IMR-90 (cell line): ENCODE measurements at regions not wholly inside any gene's neighbourhood (a gene's known extent, or its start where the extent isn't known, plus 50 kb on each side); places are given as distances from the start of the nearest gene placed in this dataset.

Experiments
- ATAC-seq: fragments of 200-7000 bp; cut with Tn5 transposase; 2 replicates; pipeline ENCODE4 v1.9.1; 2020; ENCODE audit warnings: low read depth, mild to moderate bottlenecking, moderate library complexity
- BruUV-seq: library from RNA; stranded (reverse); fragments of 400-500 nt; replicated peaks from 2 replicates; lab custom pipeline; 2021; lab: Mats Ljungman, UMichigan
- CTCF ChIA-PET: fragments of 300-600 bp; formaldehyde crosslinking; extraction: SDS; loops from one replicate; lab custom pipeline; 2021; ENCODE audit warnings: antibody characterized with exemption; lab: Yijun Ruan, JAX
- POLR2A ChIA-PET: fragments of 300-600 bp; sonication (Branson Sonifier 250); formaldehyde crosslinking; loops from one replicate; lab custom pipeline; 2022; ENCODE audit warnings: antibody characterized with exemption; ENCODE audit not compliant: unreplicated experiment; lab: Charles Lee
- DNase-seq: peaks from one replicate; pipeline ENCODE4 v3.0.0; 2013
- H2AFZ ChIP-seq: replicated peaks from 2 replicates; pipeline ENCODE3; 2013; ENCODE audit warnings: low read length, mild to moderate bottlenecking; ENCODE audit not compliant: poor library complexity
- H2AK5ac ChIP-seq: 2 replicates; pipeline ENCODE4 v1.6.1; 2013; ENCODE audit warnings: low read depth, low read length, inconsistent platforms
- H2AK9ac ChIP-seq: replicated peaks from 2 replicates; pipeline ENCODE3; 2013; ENCODE audit warnings: mild to moderate bottlenecking, low read depth, low read length, moderate library complexity; ENCODE audit not compliant: poor library complexity
- H2BK120ac ChIP-seq: 2 replicates; pipeline ENCODE4 v1.6.1; 2013; ENCODE audit warnings: low read depth, low read length, inconsistent platforms
- H2BK15ac ChIP-seq: 3 replicates; pipeline ENCODE4 v1.6.1; 2013; ENCODE audit warnings: low read depth, low read length, inconsistent platforms
- H2BK20ac ChIP-seq: 2 replicates; pipeline ENCODE4 v1.6.1; 2013; ENCODE audit warnings: low read depth, mild to moderate bottlenecking, inconsistent platforms, low read length, moderate library complexity
- H2BK5ac ChIP-seq: 2 replicates; pipeline ENCODE4 v1.6.1; 2013; ENCODE audit warnings: mild to moderate bottlenecking, low read depth, low read length, inconsistent platforms; ENCODE audit not compliant: poor library complexity, severe bottlenecking
- H3K14ac ChIP-seq: replicated peaks from 2 replicates; pipeline ENCODE4 v1.6.1; 2013; ENCODE audit warnings: low read depth, low read length, inconsistent platforms
- H3K18ac ChIP-seq: 2 replicates; pipeline ENCODE4 v1.6.1; 2013; ENCODE audit warnings: low read depth, low read length, control low read depth
- H3K23ac ChIP-seq: 2 replicates; pipeline ENCODE4 v1.6.1; 2013; ENCODE audit warnings: low read depth, low read length, inconsistent platforms
- H3K27ac ChIP-seq: 2 replicates; pipeline ENCODE4 v1.5.1; 2013; ENCODE audit warnings: mild to moderate bottlenecking, control low read depth, low read length; ENCODE audit not compliant: insufficient read depth
- H3K27me3 ChIP-seq: 2 replicates; pipeline ENCODE4 v1.6.1; 2013; ENCODE audit warnings: low read length; ENCODE audit not compliant: control insufficient read depth, insufficient read depth
- H3K36me3 ChIP-seq: 2 replicates; pipeline ENCODE4 v1.6.1; 2013; ENCODE audit warnings: low read length, mixed read lengths; ENCODE audit not compliant: control insufficient read depth, insufficient read depth
- H3K4ac ChIP-seq: 2 replicates; pipeline ENCODE4 v1.6.1; 2013; ENCODE audit warnings: low read depth, low read length, inconsistent platforms
- H3K4me1 ChIP-seq: 2 replicates; pipeline ENCODE4 v1.6.1; 2013; ENCODE audit warnings: low read length, mixed read lengths; ENCODE audit not compliant: control insufficient read depth, insufficient read depth
- H3K4me2 ChIP-seq: 2 replicates; pipeline ENCODE4 v1.6.1; 2013; ENCODE audit warnings: low read depth, mild to moderate bottlenecking, control low read depth, low read length, moderate library complexity
- H3K4me3 ChIP-seq: 2 replicates; pipeline ENCODE4 v1.5.1; 2013; ENCODE audit warnings: low read depth, mild to moderate bottlenecking, control low read depth, low read length, moderate library complexity; ENCODE audit not compliant: insufficient read depth
- H3K56ac ChIP-seq: 2 replicates; pipeline ENCODE4 v1.6.1; 2013; ENCODE audit warnings: low read length, inconsistent platforms; ENCODE audit not compliant: insufficient read depth; ENCODE audit errors: extremely low read depth
- H3K79me1 ChIP-seq, 2 experiments: 2 replicates each; pipeline ENCODE4 v1.6.1; 2013; ENCODE audit warnings: low read length in 2 of 2, inconsistent platforms in 1 of 2, low read depth in 1 of 2
- H3K9ac ChIP-seq: 2 replicates; pipeline ENCODE4 v1.6.1; 2013; ENCODE audit warnings: low read depth, low read length, control low read depth
- H3K9me1 ChIP-seq: 2 replicates; pipeline ENCODE4 v1.6.1; 2013; ENCODE audit warnings: low read length, inconsistent platforms; ENCODE audit not compliant: insufficient read depth
- H3K9me3 ChIP-seq: 2 replicates; pipeline ENCODE4 v1.6.1; 2013; ENCODE audit warnings: low read length; ENCODE audit not compliant: control insufficient read depth, insufficient read depth
- H4K20me1 ChIP-seq: 2 replicates; pipeline ENCODE4 v1.6.1; 2013; ENCODE audit warnings: low read length, inconsistent platforms; ENCODE audit not compliant: insufficient read depth
- H4K5ac ChIP-seq: 2 replicates; pipeline ENCODE4 v1.6.1; 2013; ENCODE audit warnings: mild to moderate bottlenecking, low read depth, low read length, control low read depth
- H4K8ac ChIP-seq, 2 experiments: 2 replicates each; pipeline ENCODE4 v1.6.1; 2013; ENCODE audit warnings: low read depth in 2 of 2, low read length in 2 of 2, control low read depth in 1 of 2, inconsistent platforms in 1 of 2
- H4K91ac ChIP-seq: 2 replicates; pipeline ENCODE4 v1.6.1; 2013; ENCODE audit warnings: low read depth, low read length, inconsistent platforms; ENCODE audit not compliant: insufficient read depth
- POLR2A ChIP-seq: IDR thresholded peaks from 2 replicates; pipeline ENCODE4 v1.6.1; 2012; ENCODE audit warnings: mild to moderate bottlenecking, low read depth, low read length
- USF2 ChIP-seq: fragments of 150-350 bp; IDR thresholded peaks from 2 replicates; pipeline ENCODE4 v1.6.1; 2017; ENCODE audit warnings: mild to moderate bottlenecking, antibody characterized with exemption, low read length, low read depth
- dilution Hi-C: fragments of 300-500 bp; cut with HindIII; formaldehyde crosslinking; loops from one replicate; pipeline ENCODE4 v1.14.3; 2018; ENCODE audit warnings: low sequenced_read_pairs; ENCODE audit not compliant: unreplicated experiment
- in situ Hi-C: fragments of 300-500 bp; cut with MboI; formaldehyde crosslinking; loops from 3 replicates; pipeline ENCODE4 v1.14.3; 2019; ENCODE audit warnings: low sequenced_read_pairs, inconsistent platforms, mixed read lengths
- intact Hi-C: fragments of 100-400 bp; cut with micrococcal nuclease; formaldehyde crosslinking; loops from 2 replicates; pipeline ENCODE4 v1.10.0; 2022

GRCh38 chr2:146438246-146438645, 1406.6 kb upstream of the ACVR2A start:
- Histone ChIP-seq H3K79me1 (no peaks in the 10 kb centered on the region), H3K27me3 (no peaks in the 10 kb centered on the region), H2AFZ (no peak overlapping the region), H3K14ac (no peak overlapping the region), H4K20me1 (no peaks in the 10 kb centered on the region), H2BK5ac (no peak overlapping the region), H2AK9ac (no peak overlapping the region), H3K9me1 (no peaks in the 10 kb centered on the region), H4K8ac (no peak overlapping the region), H3K56ac (no peak overlapping the region), H3K9me3 (no peaks in the 10 kb centered on the region), H2BK120ac (no peak overlapping the region), H2BK15ac (no peak overlapping the region), H3K4me1 (no peaks in the 10 kb centered on the region), H3K4me2 (no peak overlapping the region), H4K5ac (no peak overlapping the region), H3K4me3 (no peak overlapping the region), H2AK5ac (no peak overlapping the region), H2BK20ac (no peak overlapping the region), H3K9ac (no peak overlapping the region), H3K36me3 (no peaks in the 10 kb centered on the region), H4K91ac (no peak overlapping the region), H3K18ac (no peak overlapping the region), H3K23ac (no peak overlapping the region), H3K27ac (no peak overlapping the region), H3K4ac (no peak overlapping the region)
- in situ Hi-C loops = no loop called here
- ATAC-seq = no peak
- no peak for DNase-seq
- no TSS peak for BruUV-seq
- POLR2A ChIA-PET = no interaction called here
- CTCF ChIA-PET = no interaction called here
- intact Hi-C loops = no loop called here
- no peak for TF ChIP-seq POLR2A
- TF ChIP-seq USF2 = no peak
- dilution Hi-C loops = no loop called here
